Right lobe of liver (tissue), 4 donors: ENCODE measurements at regions not wholly inside any gene's neighbourhood (a gene's known extent, or its start where the extent isn't known, plus 50 kb on each side); places are given as distances from the start of the nearest gene placed in this dataset.

Experiments used
- POLR2A ChIP-seq: fragments of 450-650 bp; IDR thresholded peaks from one replicate; pipeline ENCODE4 v1.6.1; 2017; ENCODE audit warnings: antibody characterized with exemption, mild to moderate bottlenecking
- TF ChIP-seq, protein P1 (sequence below), 4 donors: fragments of 200-600 bp in 3 of 4; fragments of 450-650 bp in 1 of 4; IDR thresholded peaks; one replicate each; pipeline versions ENCODE4 v1.5.1 to v1.8.0; 2016 to 2022; ENCODE audit warnings: antibody characterized with exemption in 4 of 4, mild to moderate bottlenecking in 2 of 4
- donor health status: DM: no; HTN: no; CAD: no.
- donor health status: DM: no; HTN: no; CAD: no.
- donor health status: DM: no; HTN: yes; CAD: no.

DNA sequence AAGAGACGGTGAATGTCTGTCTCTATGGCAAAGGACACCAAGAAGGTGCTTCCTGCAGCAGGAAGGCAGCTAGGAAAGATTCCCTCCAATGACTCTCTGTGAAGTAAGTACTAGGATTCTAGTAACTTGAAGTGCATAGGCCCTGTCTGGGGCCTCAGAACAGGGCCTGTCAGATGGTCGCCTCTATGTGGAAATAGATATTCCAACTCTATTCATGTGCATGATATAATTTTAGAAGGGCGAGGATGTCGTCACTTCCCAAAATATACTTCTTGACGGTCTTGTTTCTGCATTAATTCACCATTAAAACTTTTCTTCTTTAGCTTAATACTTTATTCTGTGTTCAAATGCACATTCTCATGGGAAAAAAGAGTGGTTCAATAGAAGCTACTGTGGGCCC lies 167.0 kb downstream of the TLE3 start:
- TF ChIP-seq, protein P1, sequence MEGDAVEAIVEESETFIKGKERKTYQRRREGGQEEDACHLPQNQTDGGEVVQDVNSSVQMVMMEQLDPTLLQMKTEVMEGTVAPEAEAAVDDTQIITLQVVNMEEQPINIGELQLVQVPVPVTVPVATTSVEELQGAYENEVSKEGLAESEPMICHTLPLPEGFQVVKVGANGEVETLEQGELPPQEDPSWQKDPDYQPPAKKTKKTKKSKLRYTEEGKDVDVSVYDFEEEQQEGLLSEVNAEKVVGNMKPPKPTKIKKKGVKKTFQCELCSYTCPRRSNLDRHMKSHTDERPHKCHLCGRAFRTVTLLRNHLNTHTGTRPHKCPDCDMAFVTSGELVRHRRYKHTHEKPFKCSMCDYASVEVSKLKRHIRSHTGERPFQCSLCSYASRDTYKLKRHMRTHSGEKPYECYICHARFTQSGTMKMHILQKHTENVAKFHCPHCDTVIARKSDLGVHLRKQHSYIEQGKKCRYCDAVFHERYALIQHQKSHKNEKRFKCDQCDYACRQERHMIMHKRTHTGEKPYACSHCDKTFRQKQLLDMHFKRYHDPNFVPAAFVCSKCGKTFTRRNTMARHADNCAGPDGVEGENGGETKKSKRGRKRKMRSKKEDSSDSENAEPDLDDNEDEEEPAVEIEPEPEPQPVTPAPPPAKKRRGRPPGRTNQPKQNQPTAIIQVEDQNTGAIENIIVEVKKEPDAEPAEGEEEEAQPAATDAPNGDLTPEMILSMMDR (IDR thresholded peaks at IDR 0.05), result no peak
- no peak for TF ChIP-seq POLR2A
